WTC11 (cell line): ENCODE measurements at regions not wholly inside any gene's neighbourhood (a gene's known extent, or its start where the extent isn't known, plus 50 kb on each side); places are given as distances from the start of the nearest gene placed in this dataset.

Experiments used
- ATF1 ChIP-seq: sonication (generic); formaldehyde crosslinking; IDR thresholded peaks from 2 replicates; pipeline ENCODE4 v1.8.1; 2023; ENCODE audit warnings: mild to moderate bottlenecking, moderate library complexity, missing genetic modification reagents
- CBFB ChIP-seq: sonication (generic); formaldehyde crosslinking; IDR thresholded peaks from 2 replicates; pipeline ENCODE4 v1.8.1; 2022; ENCODE audit warnings: mild to moderate bottlenecking, low read depth, missing genetic modification reagents
- CREB1 ChIP-seq: sonication (generic); formaldehyde crosslinking; IDR thresholded peaks from 2 replicates; pipeline ENCODE4 v1.8.0; 2023; ENCODE audit warnings: mild to moderate bottlenecking, missing genetic modification reagents
- IRF1 ChIP-seq: sonication (generic); formaldehyde crosslinking; IDR thresholded peaks from 2 replicates; pipeline ENCODE4 v1.8.0; 2023; ENCODE audit warnings: missing genetic modification reagents
- IRF2 ChIP-seq: sonication (generic); formaldehyde crosslinking; IDR thresholded peaks from 2 replicates; pipeline ENCODE4 v1.8.0; 2022; ENCODE audit warnings: low read depth, missing genetic modification reagents, borderline replicate concordance
- JUN ChIP-seq: sonication (generic); formaldehyde crosslinking; IDR thresholded peaks from 2 replicates; pipeline ENCODE4 v1.8.0; 2023; ENCODE audit warnings: mild to moderate bottlenecking, missing genetic modification reagents
- NR2C2 ChIP-seq: sonication (generic); formaldehyde crosslinking; IDR thresholded peaks from 2 replicates; pipeline ENCODE4 v1.8.0; 2022; ENCODE audit warnings: mild to moderate bottlenecking, missing genetic modification reagents
- TEAD4 ChIP-seq: sonication (generic); formaldehyde crosslinking; IDR thresholded peaks from 2 replicates; pipeline ENCODE4 v1.8.0; 2022; ENCODE audit warnings: mild to moderate bottlenecking, missing genetic modification reagents
- TP53 ChIP-seq: sonication (generic); formaldehyde crosslinking; IDR thresholded peaks from 2 replicates; pipeline ENCODE4 v1.8.1; 2023; ENCODE audit warnings: mild to moderate bottlenecking, missing genetic modification reagents
- ZNF396 ChIP-seq: fragments of 250-450 bp; sonication (Bioruptor Pico); IDR thresholded peaks from 2 replicates; pipeline ENCODE4 v1.8.0; 2021; ENCODE audit warnings: mild to moderate bottlenecking, moderate library complexity, borderline replicate concordance
- TF ChIP-seq, protein P1 (sequence below): fragments of 200-600 bp; IDR thresholded peaks from 2 replicates; pipeline ENCODE4 v1.8.0; 2022; ENCODE audit warnings: antibody characterized with exemption
- TF ChIP-seq, protein P2 (sequence below): sonication (generic); formaldehyde crosslinking; conservative IDR thresholded peaks from 2 replicates; pipeline ENCODE4 v1.8.1; 2022; ENCODE audit warnings: mild to moderate bottlenecking, missing genetic modification reagents

GRCh38 chr3:166462891-166463470 is 625.8 kb upstream of the BCHE start:
- no peak for TF ChIP-seq NR2C2 (CRISPR knock-in tag)
- TF ChIP-seq, protein P1, sequence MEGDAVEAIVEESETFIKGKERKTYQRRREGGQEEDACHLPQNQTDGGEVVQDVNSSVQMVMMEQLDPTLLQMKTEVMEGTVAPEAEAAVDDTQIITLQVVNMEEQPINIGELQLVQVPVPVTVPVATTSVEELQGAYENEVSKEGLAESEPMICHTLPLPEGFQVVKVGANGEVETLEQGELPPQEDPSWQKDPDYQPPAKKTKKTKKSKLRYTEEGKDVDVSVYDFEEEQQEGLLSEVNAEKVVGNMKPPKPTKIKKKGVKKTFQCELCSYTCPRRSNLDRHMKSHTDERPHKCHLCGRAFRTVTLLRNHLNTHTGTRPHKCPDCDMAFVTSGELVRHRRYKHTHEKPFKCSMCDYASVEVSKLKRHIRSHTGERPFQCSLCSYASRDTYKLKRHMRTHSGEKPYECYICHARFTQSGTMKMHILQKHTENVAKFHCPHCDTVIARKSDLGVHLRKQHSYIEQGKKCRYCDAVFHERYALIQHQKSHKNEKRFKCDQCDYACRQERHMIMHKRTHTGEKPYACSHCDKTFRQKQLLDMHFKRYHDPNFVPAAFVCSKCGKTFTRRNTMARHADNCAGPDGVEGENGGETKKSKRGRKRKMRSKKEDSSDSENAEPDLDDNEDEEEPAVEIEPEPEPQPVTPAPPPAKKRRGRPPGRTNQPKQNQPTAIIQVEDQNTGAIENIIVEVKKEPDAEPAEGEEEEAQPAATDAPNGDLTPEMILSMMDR: no peak
- no peak for TF ChIP-seq JUN (CRISPR knock-in tag)
- TF ChIP-seq, protein P2, sequence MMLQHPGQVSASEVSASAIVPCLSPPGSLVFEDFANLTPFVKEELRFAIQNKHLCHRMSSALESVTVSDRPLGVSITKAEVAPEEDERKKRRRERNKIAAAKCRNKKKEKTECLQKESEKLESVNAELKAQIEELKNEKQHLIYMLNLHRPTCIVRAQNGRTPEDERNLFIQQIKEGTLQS: no peak
- no peak for TF ChIP-seq CREB1
- no peak for TF ChIP-seq CBFB (CRISPR knock-in tag)
- no peak for TF ChIP-seq IRF2 (CRISPR knock-in tag)
- TF ChIP-seq IRF1 (CRISPR knock-in tag): no peak
- TF ChIP-seq ZNF396: no peak
- TF ChIP-seq TP53: no peak
- no peak for TF ChIP-seq ATF1 (CRISPR knock-in tag)
- no peak for TF ChIP-seq TEAD4 (CRISPR knock-in tag)
